Sigmoid colon (tissue), 4 donors: ENCODE measurements at regions not wholly inside any gene's neighbourhood (a gene's known extent, or its start where the extent isn't known, plus 50 kb on each side); places are given as distances from the start of the nearest gene placed in this dataset.

ENCODE experiments used
- CTCF ChIP-seq, 4 experiments: fragments of 450-650 bp in 3 of 4; fragments of 200-600 bp in 1 of 4; IDR thresholded peaks; one replicate each; pipeline ENCODE4 v1.5.1; 2016 to 2019; ENCODE audit warnings: antibody characterized with exemption in 4 of 4, mild to moderate bottlenecking in 3 of 4, moderate library complexity in 2 of 4
- EP300 ChIP-seq, 4 donors: sonication (generic); formaldehyde crosslinking; IDR thresholded peaks; one replicate each; pipeline ENCODE4 v1.6.1; 2017; ENCODE audit warnings: antibody characterized with exemption in 4 of 4
- POLR2A ChIP-seq, 2 donors: fragments of 450-650 bp; IDR thresholded peaks; one replicate each; pipeline ENCODE4 v1.6.1; 2016; ENCODE audit warnings: antibody characterized with exemption in 2 of 2, mild to moderate bottlenecking in 2 of 2, moderate library complexity in 2 of 2
- POLR2AphosphoS5 ChIP-seq, 4 donors: sonication (generic); formaldehyde crosslinking; IDR thresholded peaks; one replicate each; pipeline ENCODE4 v1.6.1; 2017; ENCODE audit warnings: antibody characterized with exemption in 4 of 4

- TF ChIP-seq POLR2A (IDR thresholded peaks at IDR 0.05) = no peak
- TF ChIP-seq CTCF (IDR thresholded peaks at IDR 0.05) = no peak
- no peak for TF ChIP-seq POLR2AphosphoS5 (IDR thresholded peaks at IDR 0.05)
- no peak for TF ChIP-seq EP300 (IDR thresholded peaks at IDR 0.05)
Measured at GRCh38 chr3:40969341-40969740, 230.0 kb upstream of the CTNNB1 start.
